ENCODE measurements at regions not wholly inside any gene's neighbourhood (a gene's known extent, or its start where the extent isn't known, plus 50 kb on each side); places are given as distances from the start of the nearest gene placed in this dataset.

- Histone ChIP-seq H3K36me3 (ENCODE audit: insufficient read depth, low read length, poor library complexity, severe bottlenecking) (no peaks in the 10 kb centered on the region), H3K4me1 (ENCODE audit: insufficient read depth, low read length, poor library complexity, severe bottlenecking) (peaks cover 3% of the 10 kb centered on the region), H3K4me3 (ENCODE audit: low read depth, low read length, poor library complexity, severe bottlenecking) (no peak overlapping the region), H3K9me3 (ENCODE audit: low read depth, low read length, poor library complexity, severe bottlenecking) (no peaks in the 10 kb centered on the region), H3K27ac (ENCODE audit: low read depth, low read length, poor library complexity, severe bottlenecking) (no peak overlapping the region), H3K27me3 (replicated peaks; ENCODE audit: insufficient read depth, low read depth, low read length, poor library complexity) (no peaks in the 10 kb centered on the region)
- ChIA-PET CTCF (no interaction called here), POLR2A (ENCODE audit: low non-redundant PET) (no interaction called here)
- BruUV-seq (replicated peaks), result no TSS peak
- DNase-seq (ENCODE audit: low spot score), result no peak
- TF ChIP-seq, protein P1, sequence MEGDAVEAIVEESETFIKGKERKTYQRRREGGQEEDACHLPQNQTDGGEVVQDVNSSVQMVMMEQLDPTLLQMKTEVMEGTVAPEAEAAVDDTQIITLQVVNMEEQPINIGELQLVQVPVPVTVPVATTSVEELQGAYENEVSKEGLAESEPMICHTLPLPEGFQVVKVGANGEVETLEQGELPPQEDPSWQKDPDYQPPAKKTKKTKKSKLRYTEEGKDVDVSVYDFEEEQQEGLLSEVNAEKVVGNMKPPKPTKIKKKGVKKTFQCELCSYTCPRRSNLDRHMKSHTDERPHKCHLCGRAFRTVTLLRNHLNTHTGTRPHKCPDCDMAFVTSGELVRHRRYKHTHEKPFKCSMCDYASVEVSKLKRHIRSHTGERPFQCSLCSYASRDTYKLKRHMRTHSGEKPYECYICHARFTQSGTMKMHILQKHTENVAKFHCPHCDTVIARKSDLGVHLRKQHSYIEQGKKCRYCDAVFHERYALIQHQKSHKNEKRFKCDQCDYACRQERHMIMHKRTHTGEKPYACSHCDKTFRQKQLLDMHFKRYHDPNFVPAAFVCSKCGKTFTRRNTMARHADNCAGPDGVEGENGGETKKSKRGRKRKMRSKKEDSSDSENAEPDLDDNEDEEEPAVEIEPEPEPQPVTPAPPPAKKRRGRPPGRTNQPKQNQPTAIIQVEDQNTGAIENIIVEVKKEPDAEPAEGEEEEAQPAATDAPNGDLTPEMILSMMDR (conservative IDR thresholded peaks at IDR 0.05; ENCODE audit: low read depth, low read length), result no peak
- TF ChIP-seq EZH2 (IDR thresholded peaks at IDR 0.05; ENCODE audit: borderline replicate concordance, low read depth, low read length, poor library complexity, severe bottlenecking), result no peak
- intact Hi-C loops (cut with micrococcal nuclease; ENCODE audit: unreplicated experiment), result no loop called here
Measured at GRCh38 chr5:102603670-102604069, 104.9 kb upstream of the SLCO6A1 start.

GRCh38 chr5:102608414-102608813 lies 109.6 kb upstream of the SLCO6A1 start:
- DNase-seq (ENCODE audit: low spot score), result no peak
- Histone ChIP-seq H3K9me3 (ENCODE audit: low read depth, low read length, poor library complexity, severe bottlenecking) (no peaks in the 10 kb centered on the region), H3K27me3 (replicated peaks; ENCODE audit: insufficient read depth, low read depth, low read length, poor library complexity) (no peaks in the 10 kb centered on the region), H3K36me3 (ENCODE audit: insufficient read depth, low read length, poor library complexity, severe bottlenecking) (no peaks in the 10 kb centered on the region), H3K27ac (ENCODE audit: low read depth, low read length, poor library complexity, severe bottlenecking) (no peak overlapping the region), H3K4me1 (ENCODE audit: insufficient read depth, low read length, poor library complexity, severe bottlenecking) (no peaks in the 10 kb centered on the region), H3K4me3 (ENCODE audit: low read depth, low read length, poor library complexity, severe bottlenecking) (no peak overlapping the region)
- CTCF ChIA-PET, result no interaction called here
- no TSS peak for BruUV-seq (replicated peaks)
- TF ChIP-seq, protein P1 (conservative IDR thresholded peaks at IDR 0.05; ENCODE audit: low read depth, low read length), result no peak
- no peak for TF ChIP-seq EZH2 (IDR thresholded peaks at IDR 0.05; ENCODE audit: borderline replicate concordance, low read depth, low read length, poor library complexity, severe bottlenecking)
- intact Hi-C loops (cut with micrococcal nuclease; ENCODE audit: unreplicated experiment), result no loop called here
- POLR2A ChIA-PET (ENCODE audit: low non-redundant PET), result no interaction called here

GRCh38 chr5:102611312-102611711 lies 112.5 kb upstream of the SLCO6A1 start:
- no peaks in the 10 kb centered on the region for H3K27me3 ChIP-seq (replicated peaks; ENCODE audit: insufficient read depth, low read depth, low read length, poor library complexity)
- POLR2A ChIA-PET (ENCODE audit: low non-redundant PET), result no interaction called here

More at GRCh38 chr5:102611312-102611711, 112.5 kb upstream of the SLCO6A1 start:
- H3K4me1 ChIP-seq (ENCODE audit: insufficient read depth, low read length, poor library complexity, severe bottlenecking), result no peaks in the 10 kb centered on the region
- H3K9me3 ChIP-seq (ENCODE audit: low read depth, low read length, poor library complexity, severe bottlenecking), result no peaks in the 10 kb centered on the region
- H3K36me3 ChIP-seq (ENCODE audit: insufficient read depth, low read length, poor library complexity, severe bottlenecking), result no peaks in the 10 kb centered on the region
- H3K4me3 ChIP-seq (ENCODE audit: low read depth, low read length, poor library complexity, severe bottlenecking), result no peak overlapping the region
- CTCF ChIA-PET, result no interaction called here
- BruUV-seq (replicated peaks), result no TSS peak
- no peak for TF ChIP-seq EZH2 (IDR thresholded peaks at IDR 0.05; ENCODE audit: borderline replicate concordance, low read depth, low read length, poor library complexity, severe bottlenecking)
- TF ChIP-seq, protein P1 (conservative IDR thresholded peaks at IDR 0.05; ENCODE audit: low read depth, low read length), result no peak
- intact Hi-C loops (cut with micrococcal nuclease; ENCODE audit: unreplicated experiment), result no loop called here
- peak; percentile 35 for DNase-seq (ENCODE audit: low spot score)
- H3K27ac ChIP-seq (ENCODE audit: low read depth, low read length, poor library complexity, severe bottlenecking), result no peak overlapping the region

Measured in A673 (cell line).